Erythroblast (primary cell): ENCODE measurements at regions not wholly inside any gene's neighbourhood (a gene's known extent, or its start where the extent isn't known, plus 50 kb on each side); places are given as distances from the start of the nearest gene placed in this dataset.

Experiments
- GATA1 ChIP-seq: IDR thresholded peaks from 2 replicates; pipeline ENCODE4 v1.6.1; 2011; ENCODE audit warnings: low read depth, mild to moderate bottlenecking, control low read depth, low read length, moderate library complexity
- POLR2A ChIP-seq: IDR thresholded peaks from 2 replicates; pipeline ENCODE4 v1.6.1; 2011; ENCODE audit warnings: mild to moderate bottlenecking, low read length

DNA sequence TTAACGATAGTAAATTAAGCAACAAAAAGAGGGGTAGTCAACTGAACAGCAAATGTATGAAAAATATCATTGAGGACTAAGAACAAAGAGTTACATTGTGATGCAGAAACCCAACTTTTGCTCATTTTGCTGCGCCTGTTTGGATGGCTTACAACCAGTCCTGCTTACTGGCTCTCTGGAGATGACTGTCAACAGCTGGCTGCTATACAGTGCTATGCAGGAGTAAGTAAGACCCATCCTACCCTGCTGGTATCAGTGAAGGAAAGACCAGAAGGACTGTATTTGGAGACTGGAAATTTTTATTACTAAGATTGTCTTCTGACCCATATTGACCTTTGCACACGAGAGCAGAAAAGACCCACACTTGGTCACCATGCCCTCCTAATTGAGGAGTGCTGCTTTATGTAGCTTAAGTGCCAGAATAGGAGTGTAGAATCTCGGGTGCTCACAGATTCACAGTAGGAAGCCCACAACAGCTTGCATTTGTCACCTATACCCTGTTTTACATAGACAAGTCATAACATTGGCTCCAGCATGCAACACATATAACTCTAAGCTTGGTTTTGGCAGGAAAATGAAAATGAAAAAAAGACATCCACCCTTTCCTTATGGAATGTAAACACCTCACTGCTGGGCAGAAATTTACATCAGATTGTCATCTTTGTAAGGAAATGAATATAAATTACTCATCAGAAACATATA lies 1915.0 kb upstream of the CELF4 start:
- no peak for TF ChIP-seq POLR2A
- TF ChIP-seq GATA1, result no peak
